Astrocyte (in vitro differentiated cells and primary cell): ENCODE measurements at regions not wholly inside any gene's neighbourhood (a gene's known extent, or its start where the extent isn't known, plus 50 kb on each side); places are given as distances from the start of the nearest gene placed in this dataset.

Source experiments
- DNase-seq: peaks from one replicate; pipeline ENCODE4 v3.0.0-alpha.2; 2010; ENCODE audit warnings: low read depth
- FAIRE-seq: peaks from 2 replicates; lab custom pipeline; 2011; peaks lifted over from hg19 to GRCh38; lab: Jason Lieb, UNC
- H2AFZ ChIP-seq: 2 replicates; pipeline ENCODE4 v1.6.0; 2012; ENCODE audit warnings: low read depth, low read length, inconsistent platforms
- H3K27ac ChIP-seq: 2 replicates; pipeline ENCODE4 v1.5.1; 2011; ENCODE audit warnings: low read depth, low read length, inconsistent platforms
- H3K27me3 ChIP-seq: 2 replicates; pipeline ENCODE4 v1.6.0; 2011; ENCODE audit warnings: low read length, inconsistent platforms; ENCODE audit not compliant: insufficient read depth
- H3K36me3 ChIP-seq: 2 replicates; pipeline ENCODE4 v1.5.1; 2011; ENCODE audit warnings: low read length, inconsistent platforms; ENCODE audit not compliant: insufficient read depth
- H3K4me1 ChIP-seq: 2 replicates; pipeline ENCODE4 v1.5.1; 2011; ENCODE audit warnings: low read length, inconsistent platforms; ENCODE audit not compliant: insufficient read depth
- H3K4me2 ChIP-seq: 2 replicates; pipeline ENCODE4 v1.6.0; 2012; ENCODE audit warnings: low read length, inconsistent platforms
- H3K4me3 ChIP-seq: 2 replicates; pipeline ENCODE4 v1.5.1; 2011; ENCODE audit warnings: low read depth, mild to moderate bottlenecking, low read length, inconsistent platforms; ENCODE audit not compliant: insufficient read depth
- H3K79me2 ChIP-seq: 2 replicates; pipeline ENCODE4 v1.6.0; 2012; ENCODE audit warnings: mild to moderate bottlenecking, low read length, inconsistent platforms; ENCODE audit not compliant: insufficient read depth
- H3K9ac ChIP-seq: 2 replicates; pipeline ENCODE4 v1.6.0; 2012; ENCODE audit warnings: mild to moderate bottlenecking, low read length, inconsistent platforms
- H3K9me3 ChIP-seq: 2 replicates; pipeline ENCODE4 v1.5.1; 2012; ENCODE audit warnings: low read depth, mild to moderate bottlenecking, low read length, inconsistent platforms; ENCODE audit not compliant: insufficient read depth
- H4K20me1 ChIP-seq: 2 replicates; pipeline ENCODE4 v1.6.0; 2012; ENCODE audit warnings: low read length, inconsistent platforms; ENCODE audit not compliant: insufficient read depth
- H3K27ac Mint-ChIP-seq: one replicate; pipeline ENCODE4 v1.8.0; 2021; ENCODE audit warnings: mild to moderate bottlenecking, mixed read lengths; ENCODE audit not compliant: unreplicated experiment
- H3K27me3 Mint-ChIP-seq: one replicate; pipeline ENCODE4 v1.8.0; 2021; ENCODE audit warnings: low read depth, mixed read lengths; ENCODE audit not compliant: unreplicated experiment
- H3K36me3 Mint-ChIP-seq: one replicate; pipeline ENCODE4 v1.8.0; 2021; ENCODE audit warnings: low read depth, mixed read lengths; ENCODE audit not compliant: unreplicated experiment
- H3K4me1 Mint-ChIP-seq: one replicate; pipeline ENCODE4 v1.8.0; 2021; ENCODE audit warnings: low read depth, mixed read lengths; ENCODE audit not compliant: unreplicated experiment
- H3K4me3 Mint-ChIP-seq: one replicate; pipeline ENCODE4 v1.8.0; 2021; ENCODE audit warnings: mild to moderate bottlenecking, moderate library complexity, mixed read lengths; ENCODE audit not compliant: unreplicated experiment
- H3K9me3 Mint-ChIP-seq: one replicate; pipeline ENCODE4 v1.8.0; 2021; ENCODE audit warnings: mild to moderate bottlenecking, mixed read lengths; ENCODE audit not compliant: unreplicated experiment
- EZH2 ChIP-seq: IDR thresholded peaks from 2 replicates; pipeline ENCODE4 v1.6.1; 2012; ENCODE audit warnings: mild to moderate bottlenecking, low read length, inconsistent platforms; ENCODE audit not compliant: insufficient read depth
- TF ChIP-seq, protein P1 (sequence below): IDR thresholded peaks from 2 replicates; pipeline ENCODE4 v1.5.1; 2011; ENCODE audit warnings: low read depth, mild to moderate bottlenecking, inconsistent platforms, low read length, moderate library complexity; ENCODE audit not compliant: insufficient read depth

DNA sequence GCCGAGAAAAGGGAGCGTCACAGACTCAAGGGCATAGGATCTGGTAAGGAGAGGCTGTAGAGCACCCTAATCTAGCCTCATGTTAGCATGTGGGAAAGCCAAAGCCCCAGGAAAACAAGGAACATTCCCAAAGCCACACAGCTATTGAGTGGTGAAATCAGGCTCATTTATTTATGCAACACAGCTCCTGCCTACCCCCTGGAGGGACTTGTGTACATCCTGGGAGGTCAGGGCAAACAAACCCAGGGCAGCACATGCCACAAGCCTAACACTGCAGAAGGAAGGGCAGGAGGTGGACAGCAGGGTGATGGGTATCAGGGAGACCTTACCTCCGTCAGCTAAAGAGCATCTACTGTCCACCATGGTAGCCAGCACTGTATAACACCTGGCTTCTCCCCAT, 283.5 kb downstream of the RPLP1 start:
- Histone ChIP-seq H3K36me3 (no peaks in the 10 kb centered on the region), H3K9me3 (no peaks in the 10 kb centered on the region), H3K79me2 (no peaks in the 10 kb centered on the region), H3K27ac (no peak overlapping the region), H3K4me2 (no peak overlapping the region), H2AFZ (no peak overlapping the region), H3K9ac (no peak overlapping the region), H3K27me3 (peaks cover 20% of the 10 kb centered on the region), H4K20me1 (no peaks in the 10 kb centered on the region), H3K4me1 (no peaks in the 10 kb centered on the region), H3K4me3 (no peak overlapping the region)
- Mint-ChIP-seq H3K9me3 (peaks cover 13% of the 10 kb centered on the region), H3K27ac (no peak overlapping the region), H3K27me3 (peaks cover 69% of the 10 kb centered on the region), H3K4me1 (peaks cover 17% of the 10 kb centered on the region), H3K36me3 (peaks cover 2% of the 10 kb centered on the region), H3K4me3 (no peak overlapping the region)
- DNase-seq (no peak), FAIRE-seq (no peak)
- no peak for TF ChIP-seq EZH2
- TF ChIP-seq, protein P1, sequence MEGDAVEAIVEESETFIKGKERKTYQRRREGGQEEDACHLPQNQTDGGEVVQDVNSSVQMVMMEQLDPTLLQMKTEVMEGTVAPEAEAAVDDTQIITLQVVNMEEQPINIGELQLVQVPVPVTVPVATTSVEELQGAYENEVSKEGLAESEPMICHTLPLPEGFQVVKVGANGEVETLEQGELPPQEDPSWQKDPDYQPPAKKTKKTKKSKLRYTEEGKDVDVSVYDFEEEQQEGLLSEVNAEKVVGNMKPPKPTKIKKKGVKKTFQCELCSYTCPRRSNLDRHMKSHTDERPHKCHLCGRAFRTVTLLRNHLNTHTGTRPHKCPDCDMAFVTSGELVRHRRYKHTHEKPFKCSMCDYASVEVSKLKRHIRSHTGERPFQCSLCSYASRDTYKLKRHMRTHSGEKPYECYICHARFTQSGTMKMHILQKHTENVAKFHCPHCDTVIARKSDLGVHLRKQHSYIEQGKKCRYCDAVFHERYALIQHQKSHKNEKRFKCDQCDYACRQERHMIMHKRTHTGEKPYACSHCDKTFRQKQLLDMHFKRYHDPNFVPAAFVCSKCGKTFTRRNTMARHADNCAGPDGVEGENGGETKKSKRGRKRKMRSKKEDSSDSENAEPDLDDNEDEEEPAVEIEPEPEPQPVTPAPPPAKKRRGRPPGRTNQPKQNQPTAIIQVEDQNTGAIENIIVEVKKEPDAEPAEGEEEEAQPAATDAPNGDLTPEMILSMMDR: no peak

DNA sequence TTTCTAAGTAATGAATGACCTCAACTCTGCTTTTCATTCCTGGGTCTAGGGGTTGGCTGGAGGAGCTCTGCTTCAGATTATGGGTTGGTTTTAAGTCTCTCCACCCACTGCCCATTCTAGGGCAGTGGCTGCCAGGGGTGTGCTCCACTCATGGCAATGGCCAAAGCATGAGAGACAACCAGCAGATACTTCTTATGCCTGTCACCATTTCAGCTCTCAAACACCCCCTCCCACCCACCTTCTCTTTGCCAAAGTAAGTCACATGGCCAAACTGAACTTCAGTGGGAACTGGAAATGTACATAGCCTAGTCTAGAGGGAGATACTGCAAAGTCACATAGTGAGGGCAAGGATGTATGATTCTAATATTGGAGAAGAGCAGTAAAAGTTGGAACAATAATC, 285.3 kb downstream of the RPLP1 start:
- no peak overlapping the region for H3K27ac Mint-ChIP-seq
- DNase-seq (no peak), FAIRE-seq (no peak)
- H3K4me3 ChIP-seq: no peak overlapping the region
- no peak overlapping the region for H2AFZ ChIP-seq
- peaks cover 58% of the 10 kb centered on the region for H3K27me3 Mint-ChIP-seq
- H3K9ac ChIP-seq: no peak overlapping the region
- no peaks in the 10 kb centered on the region for H3K79me2 ChIP-seq
- no peaks in the 10 kb centered on the region for H3K9me3 ChIP-seq
- H3K4me1 ChIP-seq: no peaks in the 10 kb centered on the region
- no peak for TF ChIP-seq EZH2
- TF ChIP-seq, protein P1: no peak
- no peak overlapping the region for H3K27ac ChIP-seq
- H3K4me1 Mint-ChIP-seq: peaks cover 14% of the 10 kb centered on the region
- peaks cover 13% of the 10 kb centered on the region for H3K9me3 Mint-ChIP-seq
- peaks cover 2% of the 10 kb centered on the region for H3K36me3 Mint-ChIP-seq
- H3K4me3 Mint-ChIP-seq: no peak overlapping the region
- peaks cover 22% of the 10 kb centered on the region for H3K27me3 ChIP-seq
- no peak overlapping the region for H3K4me2 ChIP-seq
- no peaks in the 10 kb centered on the region for H4K20me1 ChIP-seq
- no peaks in the 10 kb centered on the region for H3K36me3 ChIP-seq

DNA sequence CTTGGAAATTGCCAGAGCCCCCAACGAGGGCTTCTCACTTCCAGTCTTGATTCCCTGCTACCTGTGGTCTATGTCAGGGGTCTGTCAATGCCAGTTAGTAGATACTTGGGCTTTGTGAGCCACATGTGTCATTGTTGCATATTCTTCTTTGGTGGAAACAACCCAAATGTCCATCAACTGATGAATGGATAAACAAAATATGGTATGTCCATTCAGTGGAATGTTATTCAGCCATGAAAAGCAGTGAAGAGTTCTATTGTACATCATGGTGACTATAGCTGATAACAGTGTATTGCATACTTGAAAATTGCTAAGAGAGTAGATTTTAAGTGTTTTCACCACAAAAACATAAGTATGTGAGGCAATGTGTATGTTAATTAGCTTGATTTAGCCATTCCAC, 288.1 kb downstream of the RPLP1 start:
- no peak overlapping the region for H3K27ac ChIP-seq
- no peak overlapping the region for H3K4me2 ChIP-seq
- H3K27ac Mint-ChIP-seq: no peak overlapping the region
- H3K9me3 Mint-ChIP-seq: peaks cover 13% of the 10 kb centered on the region
- H3K4me3 ChIP-seq: no peak overlapping the region
- H3K4me1 ChIP-seq: no peaks in the 10 kb centered on the region
- peaks cover 2% of the 10 kb centered on the region for H3K36me3 Mint-ChIP-seq
- no peak overlapping the region for H3K9ac ChIP-seq
- peaks cover 62% of the 10 kb centered on the region for H3K27me3 Mint-ChIP-seq
- no peaks in the 10 kb centered on the region for H3K9me3 ChIP-seq
- no peaks in the 10 kb centered on the region for H3K79me2 ChIP-seq
- H4K20me1 ChIP-seq: no peaks in the 10 kb centered on the region
- no peak overlapping the region for H2AFZ ChIP-seq
- no peak for DNase-seq
- TF ChIP-seq, protein P1: no peak
- no peak for TF ChIP-seq EZH2
- H3K4me1 Mint-ChIP-seq: peaks cover 8% of the 10 kb centered on the region
- peaks cover 19% of the 10 kb centered on the region for H3K27me3 ChIP-seq
- FAIRE-seq: no peak
- H3K36me3 ChIP-seq: no peaks in the 10 kb centered on the region
- H3K4me3 Mint-ChIP-seq: no peak overlapping the region
